SIG-M5 treated with dmso at 0.1 percent for 504 hours (cell line): ENCODE measurements at regions not wholly inside any gene's neighbourhood (a gene's known extent, or its start where the extent isn't known, plus 50 kb on each side); places are given as distances from the start of the nearest gene placed in this dataset.
"Not testable (repeated sequence)": the region's sequence is repeated elsewhere in the genome, so short reads cannot be mapped to it uniquely, and the experiment has no call there.

Experiments used
- DNase-seq: peaks from one replicate; lab custom pipeline; 2025; ENCODE audit not compliant: unreplicated experiment; lab: John Stamatoyannopoulos, UW

- no peak for DNase-seq
Measured at GRCh38 chr7:153185936-153186335, 426.4 kb downstream of the ACTR3B start.

DNA sequence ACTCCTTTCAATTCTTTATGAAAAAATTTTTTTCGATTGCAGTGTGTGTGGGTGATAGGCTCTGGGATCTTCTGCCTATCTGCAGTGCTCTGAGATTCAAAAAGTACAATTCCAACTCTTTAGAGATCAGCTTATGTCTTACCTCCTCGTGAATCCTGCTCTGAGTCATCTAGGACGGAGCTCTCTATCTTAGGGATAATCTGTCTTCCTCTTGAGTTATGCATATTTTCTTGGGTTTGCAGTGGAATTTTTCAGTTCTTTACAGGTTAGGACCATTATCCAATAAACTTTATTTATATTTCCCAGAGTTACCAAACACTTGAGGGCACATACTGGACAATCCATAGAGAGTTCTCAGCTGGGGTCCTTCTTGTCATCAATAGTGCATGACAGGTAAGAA, 428.6 kb downstream of the ACTR3B start:
- DNase-seq = no peak

GRCh38 chr7:153188630-153189029, 429.1 kb downstream of the ACTR3B start:
- DNase-seq = no peak

DNA sequence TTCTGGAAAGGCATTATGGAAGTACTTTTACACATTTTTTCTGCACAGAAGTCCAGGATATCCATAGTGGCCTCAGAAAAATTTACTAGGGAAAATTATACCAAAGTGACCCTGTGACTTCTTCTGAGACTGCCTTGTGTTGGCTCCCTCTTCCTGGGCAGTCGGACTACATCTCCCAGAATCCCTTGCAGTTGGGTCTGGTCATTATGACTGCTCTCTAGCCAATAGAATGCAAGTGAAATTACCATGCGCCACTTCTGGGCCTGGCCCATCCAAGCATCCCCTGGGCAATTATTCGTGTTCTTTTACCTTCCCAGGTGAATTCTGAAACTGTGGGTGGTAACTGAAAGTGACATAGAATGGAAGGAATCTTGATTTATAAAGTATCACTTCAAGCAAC, 430.9 kb downstream of the ACTR3B start:
- DNase-seq = peak; percentile 3

- no peak for DNase-seq
Measured at GRCh38 chr7:153190986-153191385, 431.4 kb downstream of the ACTR3B start.

- DNase-seq = no peak
Measured at GRCh38 chr7:153193144-153193595, 433.6 kb downstream of the ACTR3B start.

- no peak for DNase-seq
Measured at GRCh38 chr7:153217032-153217431, 457.5 kb downstream of the ACTR3B start.

- no peak for DNase-seq
Measured at GRCh38 chr7:153224890-153225289, 465.3 kb downstream of the ACTR3B start.

DNA sequence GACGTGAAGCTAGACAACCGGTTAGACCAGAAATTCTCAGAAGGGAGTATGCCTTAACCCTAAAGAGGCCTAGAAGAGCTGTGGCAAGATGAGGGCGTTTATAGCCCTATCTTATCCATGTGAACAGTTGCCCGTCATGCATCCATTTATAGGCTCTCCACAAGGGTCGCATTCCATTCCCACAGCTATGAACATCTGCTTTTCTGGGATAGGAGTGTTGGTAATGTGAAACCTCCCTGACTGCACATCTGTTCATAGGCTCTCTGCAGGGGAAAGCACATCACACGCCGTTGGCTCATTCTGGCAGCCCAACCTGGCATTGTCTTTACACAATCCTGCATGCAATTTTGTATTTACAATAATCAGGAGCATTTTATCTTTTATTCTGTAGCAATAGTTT, 485.6 kb downstream of the ACTR3B start:
- not testable (repeated sequence) for DNase-seq

- no peak for DNase-seq
Measured at GRCh38 chr7:153245809-153246208, 486.3 kb downstream of the ACTR3B start.

GRCh38 chr7:153247926-153248325, 488.4 kb downstream of the ACTR3B start:
- DNase-seq = no peak

DNA sequence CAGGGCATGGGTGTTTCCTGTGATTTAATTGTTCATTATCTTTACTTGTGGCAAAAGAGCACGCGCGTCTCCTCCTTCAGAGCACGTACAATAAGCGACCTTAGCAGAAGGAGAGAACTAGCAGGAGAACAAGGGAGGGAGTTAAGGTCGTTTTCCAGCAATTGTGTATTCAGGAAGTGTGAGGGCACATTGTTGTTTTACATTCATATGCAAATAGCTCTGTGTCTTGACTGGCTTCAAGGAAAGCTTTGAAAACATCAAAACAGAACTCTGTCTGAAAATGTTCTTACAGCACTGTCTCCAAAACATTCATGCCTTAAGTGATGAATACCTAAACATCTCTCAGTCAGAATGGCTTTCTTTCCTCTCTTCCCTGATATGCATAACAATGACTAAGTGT, 499.1 kb downstream of the ACTR3B start:
- DNase-seq = no peak

DNA sequence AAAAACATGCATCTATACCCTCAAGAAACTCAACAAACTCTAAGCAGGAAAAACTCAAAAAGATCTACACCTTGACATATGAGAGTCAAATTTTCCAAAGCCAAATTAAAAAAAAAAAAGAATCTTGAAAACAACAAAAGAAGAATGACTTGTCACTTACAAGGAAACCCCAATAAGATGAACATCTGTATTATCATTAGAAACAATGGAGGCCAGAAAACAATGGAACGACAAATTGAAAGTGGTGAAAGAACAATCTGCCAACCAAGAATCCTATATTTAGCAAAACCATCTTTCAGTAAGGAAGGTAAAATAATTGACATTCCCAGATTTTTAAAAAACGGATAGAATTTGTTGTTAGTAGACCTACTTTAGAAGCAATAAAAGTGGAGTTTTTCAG, 516.8 kb downstream of the ACTR3B start:
- DNase-seq = no peak

DNA sequence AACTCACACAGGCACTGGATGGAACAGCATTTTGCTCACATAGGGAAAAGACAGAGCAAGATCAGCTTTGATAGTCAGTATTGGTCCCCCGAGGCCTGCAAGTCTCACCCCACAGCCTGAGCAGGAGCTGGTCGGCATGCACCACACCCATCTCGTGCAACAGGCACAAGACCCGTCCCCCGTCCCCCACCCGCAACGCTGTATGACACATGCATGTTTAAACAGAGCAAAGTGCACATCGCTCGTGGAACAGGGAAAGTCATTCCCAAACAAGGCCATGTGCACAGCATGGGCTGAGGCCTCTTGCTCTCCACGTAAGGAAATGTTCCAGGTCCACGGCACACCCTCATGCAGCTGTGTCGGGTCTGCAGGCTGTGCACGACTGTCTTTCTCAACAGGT, 527.2 kb downstream of the ACTR3B start:
- DNase-seq = no peak

DNA sequence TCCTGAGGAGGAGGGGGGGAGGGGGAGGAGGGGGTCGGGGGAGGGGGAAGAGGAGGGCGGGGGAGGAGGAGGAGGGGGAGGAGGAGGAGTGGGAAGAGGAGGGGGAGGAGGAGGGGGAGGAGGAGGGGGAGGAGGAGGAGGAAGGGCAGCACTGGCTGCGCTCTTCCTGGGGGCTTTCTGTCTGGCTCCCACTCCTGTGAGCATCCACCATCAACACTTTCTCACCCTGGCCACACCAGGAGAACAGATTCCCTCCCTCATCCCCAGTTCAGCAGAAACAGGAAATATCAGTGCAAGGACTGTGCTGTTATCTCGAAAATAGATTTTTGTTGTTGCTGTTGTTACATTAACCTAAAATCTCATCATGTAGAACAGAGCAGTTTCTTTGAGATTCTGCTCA, 530.5 kb downstream of the ACTR3B start:
- DNase-seq = no peak

GRCh38 chr7:153297141-153297540, 537.6 kb downstream of the ACTR3B start:
- no peak for DNase-seq

DNA sequence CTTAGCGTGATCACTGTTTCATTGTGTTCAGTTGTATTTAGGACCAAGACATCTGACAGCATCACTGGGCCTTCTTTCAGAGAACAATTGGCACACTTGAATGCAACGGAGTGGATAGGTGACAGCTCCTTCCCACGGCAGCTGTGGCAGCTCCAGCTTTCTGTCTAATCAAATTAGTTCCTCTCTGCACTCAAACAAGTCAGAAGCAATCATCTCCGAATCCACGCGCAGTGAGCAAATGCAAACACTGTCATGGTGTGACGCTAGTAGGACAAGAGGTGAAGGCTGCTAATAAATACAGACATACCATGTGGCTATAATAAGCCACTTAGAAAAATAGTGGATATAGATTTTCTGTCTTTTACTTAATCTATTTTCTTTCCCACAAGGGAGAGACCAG, 542.4 kb downstream of the ACTR3B start:
- DNase-seq = no peak

DNA sequence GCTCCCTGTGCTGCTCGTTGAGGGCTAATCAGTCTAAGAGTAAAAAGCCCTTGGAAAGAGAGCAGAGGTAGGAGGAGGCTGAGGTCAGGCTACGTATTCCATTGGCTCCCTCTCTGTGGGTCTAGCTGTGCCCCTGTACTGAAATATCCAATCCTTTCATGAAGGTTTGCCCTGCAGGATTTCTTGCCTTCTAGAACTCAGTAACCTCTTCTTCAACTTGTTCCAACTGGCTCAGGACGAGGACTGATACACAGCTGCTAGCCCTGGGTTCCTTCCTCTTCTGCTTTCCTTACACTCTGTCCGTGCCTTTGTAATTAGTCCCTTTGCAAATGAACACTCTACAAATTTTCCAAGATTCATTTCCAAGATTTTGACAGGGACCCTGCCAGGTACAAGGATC, 560.5 kb downstream of the ACTR3B start:
- DNase-seq = no peak

GRCh38 chr7:153320681-153321080, 561.1 kb downstream of the ACTR3B start:
- DNase-seq = no peak

DNA sequence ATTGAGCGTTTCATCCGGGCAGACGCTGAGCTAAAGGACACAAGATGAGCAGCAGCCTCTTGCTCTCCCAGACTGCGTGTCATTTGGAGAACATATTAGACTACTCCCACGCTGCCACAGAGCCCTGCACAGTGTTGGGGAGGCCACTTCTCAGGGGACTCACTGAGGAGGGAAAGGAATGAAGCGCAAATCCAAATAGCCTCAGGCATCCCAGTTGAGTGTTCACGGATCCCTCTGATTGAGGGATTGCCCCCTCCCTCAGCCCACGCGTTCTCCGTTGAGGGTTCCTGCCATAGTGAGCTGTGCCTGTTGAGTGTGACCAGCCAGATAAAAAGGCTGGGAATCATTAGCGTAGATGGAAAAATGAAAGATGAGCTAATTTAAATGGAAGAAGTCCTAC, 563.4 kb downstream of the ACTR3B start:
- no peak for DNase-seq

DNA sequence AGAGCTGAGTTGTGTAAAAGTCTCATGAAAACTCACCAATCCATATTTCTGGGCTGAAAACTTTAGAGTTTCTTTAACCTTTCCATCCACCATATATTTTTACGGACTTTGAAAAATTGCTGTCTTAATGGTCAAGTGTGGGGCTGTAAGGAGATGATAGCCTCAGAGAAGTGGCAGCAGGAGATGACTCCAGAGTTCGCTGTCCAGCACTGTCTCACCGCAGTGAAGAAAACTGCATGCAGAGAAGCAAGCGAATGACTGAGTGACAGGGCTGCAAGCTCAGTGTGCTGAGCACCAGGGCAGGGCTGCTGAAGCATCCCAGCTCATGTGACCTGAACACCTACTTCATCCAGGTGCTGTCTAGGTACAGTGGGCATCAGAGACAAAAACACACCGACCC, 564.5 kb downstream of the ACTR3B start:
- DNase-seq = no peak

DNA sequence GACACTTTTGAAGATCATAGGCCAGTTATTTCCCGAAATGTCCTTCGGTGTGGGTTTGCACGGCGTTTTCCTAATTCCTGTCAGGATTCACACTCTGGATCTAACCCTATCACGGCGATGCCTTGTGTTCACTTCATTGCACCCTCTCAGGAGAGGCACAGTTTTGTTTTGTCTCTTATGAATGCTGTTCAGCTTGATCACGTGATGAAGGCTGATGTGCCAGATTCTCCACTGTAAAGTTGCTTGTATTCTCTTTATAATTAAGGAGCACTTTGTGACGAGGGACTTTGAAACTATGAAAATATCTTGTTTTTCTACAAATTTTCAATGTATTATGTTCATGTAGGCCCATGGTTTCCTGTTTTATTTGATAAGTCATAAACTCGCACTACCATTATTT, 568.1 kb downstream of the ACTR3B start:
- DNase-seq = no peak

DNA sequence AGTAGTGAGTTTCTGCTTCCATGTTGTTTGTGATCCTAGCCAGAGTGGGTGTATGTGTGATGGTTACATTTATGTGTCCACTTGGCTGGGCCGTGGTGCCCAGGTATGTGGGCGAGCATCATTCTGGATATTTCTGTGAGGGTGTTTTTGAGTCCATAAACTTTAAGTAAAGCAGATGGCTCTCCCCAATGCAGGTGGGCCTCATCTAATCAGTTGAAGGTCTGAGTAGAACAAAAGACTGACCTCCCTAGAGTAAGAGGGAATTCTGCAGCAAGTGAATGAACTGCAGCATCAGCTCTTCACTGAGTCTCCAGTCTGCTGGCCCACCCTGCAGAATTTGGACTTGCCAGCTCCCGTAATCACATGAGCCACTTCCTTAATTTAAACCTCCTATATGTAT, 571.9 kb downstream of the ACTR3B start:
- no peak for DNase-seq

DNA sequence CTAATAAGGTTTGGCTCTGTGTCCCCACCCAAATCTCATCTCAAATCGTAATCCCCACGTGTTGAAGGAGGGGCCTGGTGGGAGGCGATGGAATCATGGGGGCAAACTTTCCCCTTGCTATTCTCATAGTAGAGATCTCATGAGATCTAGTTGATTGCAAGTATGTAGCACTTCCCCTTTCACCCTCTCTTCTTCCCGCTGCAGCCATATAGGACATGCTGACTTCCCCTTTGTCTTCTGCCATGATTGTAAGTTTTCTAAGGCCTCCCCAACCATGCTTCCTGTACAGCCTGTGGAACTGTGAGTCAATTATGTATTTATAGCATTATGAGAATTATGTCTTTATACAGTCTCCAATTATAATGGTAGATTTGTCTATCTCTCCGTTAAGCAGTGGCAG, 594.5 kb downstream of the ACTR3B start:
- DNase-seq = peak; percentile 43
